ENCODE measurements at regions not wholly inside any gene's neighbourhood (a gene's known extent, or its start where the extent isn't known, plus 50 kb on each side); places are given as distances from the start of the nearest gene placed in this dataset.

DNA sequence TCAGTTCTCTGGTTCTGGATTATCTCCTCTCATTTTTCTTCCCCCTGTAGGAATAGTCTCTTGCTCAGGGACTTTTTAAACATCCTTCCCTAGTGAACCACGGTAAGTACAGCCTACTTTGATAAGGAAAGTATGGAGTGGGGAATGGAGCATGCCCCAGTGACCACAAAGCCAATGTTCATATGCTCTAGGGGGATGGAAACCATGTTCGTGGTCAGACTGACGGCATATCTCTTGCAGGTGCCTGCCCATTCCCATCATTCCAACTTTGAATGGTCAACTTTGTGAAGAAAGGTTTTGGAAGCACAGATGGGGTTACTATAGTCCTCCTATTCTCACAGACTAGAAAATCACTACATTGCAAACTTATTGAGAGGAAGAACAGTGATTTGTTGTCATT is 332.5 kb upstream of the NCAM1 start:
- no peak for TF ChIP-seq POLR2A (IDR thresholded peaks at IDR 0.05)
- no peak for TF ChIP-seq CTCF (IDR thresholded peaks at IDR 0.05)

Data from breast epithelium (tissue), 3 donors.